ENCODE measurements at regions not wholly inside any gene's neighbourhood (a gene's known extent, or its start where the extent isn't known, plus 50 kb on each side); places are given as distances from the start of the nearest gene placed in this dataset.

DNA sequence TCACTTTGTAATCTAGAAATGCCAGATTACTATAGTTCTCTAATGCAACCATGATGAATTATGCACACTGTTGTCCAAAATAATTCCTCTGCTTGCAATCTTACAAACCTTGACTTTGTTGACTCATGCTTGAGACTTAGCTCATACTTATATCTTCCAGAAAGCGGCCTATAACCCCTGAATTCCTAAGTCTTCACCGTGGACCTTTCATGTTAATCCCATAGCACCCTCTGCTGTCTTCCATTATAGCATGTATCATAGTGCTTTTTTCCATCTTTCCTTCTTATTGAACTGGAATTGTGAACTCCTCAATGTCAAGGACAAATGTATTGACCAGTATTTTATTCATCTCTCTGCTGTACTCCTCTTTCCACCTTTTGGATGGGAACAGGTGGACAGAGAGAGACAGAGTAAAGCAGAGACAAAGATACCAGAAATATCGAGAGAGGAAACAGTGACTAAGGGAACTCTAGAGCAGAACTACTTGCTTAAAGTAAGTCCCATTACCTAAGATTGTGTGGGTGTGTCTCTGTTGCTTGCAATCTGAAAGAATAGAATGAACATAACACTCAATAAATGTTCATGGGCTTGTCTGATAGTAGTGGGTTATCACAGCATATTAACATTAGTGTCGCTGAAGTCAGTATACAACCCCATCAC lies 110.0 kb downstream of the LURAP1L start:
- no peak for DNase-seq (ENCODE audit: low read depth, low spot score)
- no peak overlapping the region for H3K4me3 ChIP-seq (ENCODE audit: insufficient read length, low read depth)
- TF ChIP-seq ZNF274 (IDR thresholded peaks at IDR 0.05; ENCODE audit: low read depth, low read length), result no peak
- no peak for TF ChIP-seq SUZ12 (IDR thresholded peaks at IDR 0.05; ENCODE audit: extremely low read depth, insufficient read depth, insufficient read length)
- no peak for TF ChIP-seq YY1 (IDR thresholded peaks at IDR 0.05; ENCODE audit: insufficient read depth, insufficient read length)
- H3K9me3 ChIP-seq (ENCODE audit: insufficient read depth, low read length), result no peaks in the 10 kb centered on the region
- no peaks in the 10 kb centered on the region for H3K4me1 ChIP-seq (ENCODE audit: insufficient read depth, insufficient read length)
- H3K36me3 ChIP-seq (ENCODE audit: insufficient read depth, insufficient read length, low read length), result no peaks in the 10 kb centered on the region
- no peak overlapping the region for H3K9ac ChIP-seq (ENCODE audit: insufficient read length, low read depth)
- H3K27me3 ChIP-seq (ENCODE audit: insufficient read depth, insufficient read length), result no peaks in the 10 kb centered on the region

DNA sequence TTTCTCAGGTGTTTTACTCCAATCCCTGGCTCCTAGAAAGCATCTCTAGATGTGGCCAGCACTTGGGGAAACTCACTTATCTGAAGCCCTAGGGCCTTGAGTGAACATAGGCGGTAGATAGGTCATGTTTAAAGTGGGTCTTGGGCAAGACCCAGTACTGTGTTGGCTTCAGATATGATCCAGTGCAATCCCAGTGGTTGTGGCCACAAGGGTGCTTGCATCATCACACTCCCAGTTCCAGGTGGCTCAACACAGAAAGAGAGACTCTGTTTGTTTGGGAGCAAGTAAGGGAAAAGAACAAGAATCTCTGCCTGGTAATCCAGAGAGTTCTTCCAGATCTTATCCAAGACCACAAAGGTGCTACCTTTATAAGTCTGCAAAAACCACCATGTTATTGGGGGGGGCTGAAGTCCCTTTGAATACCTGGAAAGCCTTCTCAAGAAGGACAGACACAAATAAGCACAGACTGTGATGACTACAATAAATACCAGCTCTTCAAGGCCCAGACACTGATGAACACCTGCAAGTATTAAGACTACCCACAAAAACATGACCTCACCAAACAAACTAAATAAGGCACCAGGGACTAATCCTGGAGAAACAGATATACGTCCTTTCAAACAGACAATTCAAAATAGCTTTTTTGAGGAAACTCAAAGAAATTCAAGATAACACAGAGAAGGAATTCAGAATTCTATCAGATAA lies 114.7 kb downstream of the LURAP1L start:
- no peak for TF ChIP-seq ZNF274 (IDR thresholded peaks at IDR 0.05; ENCODE audit: low read depth, low read length)
- TF ChIP-seq YY1 (IDR thresholded peaks at IDR 0.05; ENCODE audit: insufficient read depth, insufficient read length), result no peak
- no peak for TF ChIP-seq SUZ12 (IDR thresholded peaks at IDR 0.05; ENCODE audit: extremely low read depth, insufficient read depth, insufficient read length)
- Histone ChIP-seq H3K9me3 (ENCODE audit: insufficient read depth, low read length) (peaks cover 10% of the 10 kb centered on the region; the same call in 1 of the 2 replicates), H3K9ac (ENCODE audit: insufficient read length, low read depth) (no peak overlapping the region), H3K4me3 (ENCODE audit: insufficient read length, low read depth) (no peak overlapping the region), H3K36me3 (ENCODE audit: insufficient read depth, insufficient read length, low read length) (no peaks in the 10 kb centered on the region), H3K27me3 (ENCODE audit: insufficient read depth, insufficient read length) (no peaks in the 10 kb centered on the region), H3K4me1 (ENCODE audit: insufficient read depth, insufficient read length) (no peaks in the 10 kb centered on the region)
- DNase-seq (ENCODE audit: low read depth, low spot score), result no peak

GRCh38 chr9:12891588-12891987 lies 116.8 kb downstream of the LURAP1L start:
- H3K27me3 ChIP-seq (ENCODE audit: insufficient read depth, insufficient read length), result no peaks in the 10 kb centered on the region
- H3K9me3 ChIP-seq (ENCODE audit: insufficient read depth, low read length), result peaks cover 10% of the 10 kb centered on the region; the same call in 1 of the 2 replicates
- TF ChIP-seq ZNF274 (IDR thresholded peaks at IDR 0.05; ENCODE audit: low read depth, low read length), result no peak
- TF ChIP-seq YY1 (IDR thresholded peaks at IDR 0.05; ENCODE audit: insufficient read depth, insufficient read length), result no peak
- no peak for TF ChIP-seq SUZ12 (IDR thresholded peaks at IDR 0.05; ENCODE audit: extremely low read depth, insufficient read depth, insufficient read length)
- no peak for DNase-seq (ENCODE audit: low read depth, low spot score)
- no peaks in the 10 kb centered on the region for H3K4me1 ChIP-seq (ENCODE audit: insufficient read depth, insufficient read length)
- no peak overlapping the region for H3K9ac ChIP-seq (ENCODE audit: insufficient read length, low read depth)
- no peak overlapping the region for H3K4me3 ChIP-seq (ENCODE audit: insufficient read length, low read depth)
- no peaks in the 10 kb centered on the region for H3K36me3 ChIP-seq (ENCODE audit: insufficient read depth, insufficient read length, low read length)

GRCh38 chr9:12903316-12903715 lies 128.5 kb downstream of the LURAP1L start:
- Histone ChIP-seq H3K4me1 (ENCODE audit: insufficient read depth, insufficient read length) (no peaks in the 10 kb centered on the region), H3K9ac (ENCODE audit: insufficient read length, low read depth) (no peak overlapping the region), H3K9me3 (ENCODE audit: insufficient read depth, low read length) (no peaks in the 10 kb centered on the region), H3K27me3 (ENCODE audit: insufficient read depth, insufficient read length) (no peaks in the 10 kb centered on the region), H3K36me3 (ENCODE audit: insufficient read depth, insufficient read length, low read length) (no peaks in the 10 kb centered on the region), H3K4me3 (ENCODE audit: insufficient read length, low read depth) (no peak overlapping the region)
- no peak for TF ChIP-seq ZNF274 (IDR thresholded peaks at IDR 0.05; ENCODE audit: low read depth, low read length)
- no peak for DNase-seq (ENCODE audit: low read depth, low spot score)

GRCh38 chr9:12904261-12905000 lies 129.6 kb downstream of the LURAP1L start:
- Histone ChIP-seq H3K9me3 (ENCODE audit: insufficient read depth, low read length) (no peaks in the 10 kb centered on the region), H3K4me3 (ENCODE audit: insufficient read length, low read depth) (no peak overlapping the region), H3K4me1 (ENCODE audit: insufficient read depth, insufficient read length) (no peaks in the 10 kb centered on the region), H3K36me3 (ENCODE audit: insufficient read depth, insufficient read length, low read length) (no peaks in the 10 kb centered on the region), H3K27me3 (ENCODE audit: insufficient read depth, insufficient read length) (no peaks in the 10 kb centered on the region), H3K9ac (ENCODE audit: insufficient read length, low read depth) (no peak overlapping the region)
- no peak for DNase-seq (ENCODE audit: low read depth, low spot score)
- TF ChIP-seq SUZ12 (IDR thresholded peaks at IDR 0.05; ENCODE audit: extremely low read depth, insufficient read depth, insufficient read length), result no peak
- no peak for TF ChIP-seq ZNF274 (IDR thresholded peaks at IDR 0.05; ENCODE audit: low read depth, low read length)
- TF ChIP-seq YY1 (IDR thresholded peaks at IDR 0.05; ENCODE audit: insufficient read depth, insufficient read length), result no peak

DNA sequence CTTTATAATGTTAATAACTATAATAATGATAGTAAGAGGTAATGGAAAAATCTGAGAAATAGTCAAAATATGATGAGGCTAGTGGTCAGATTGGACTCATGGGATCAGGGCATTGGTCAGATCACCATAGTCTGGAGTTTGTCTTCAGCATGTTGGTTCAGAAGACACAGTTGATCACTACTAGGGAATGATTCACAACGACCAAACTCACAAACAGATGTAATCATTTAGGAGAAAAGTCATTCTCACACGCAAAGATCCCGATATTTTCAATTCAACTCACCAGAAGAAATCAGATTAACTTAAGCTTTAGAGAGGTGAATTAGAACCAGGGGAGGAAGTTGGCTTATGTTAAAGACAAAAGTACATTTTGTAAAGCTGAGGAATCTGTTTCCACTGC lies 131.8 kb downstream of the LURAP1L start:
- Histone ChIP-seq H3K27me3 (ENCODE audit: insufficient read depth, insufficient read length) (no peaks in the 10 kb centered on the region), H3K9me3 (ENCODE audit: insufficient read depth, low read length) (no peaks in the 10 kb centered on the region), H3K36me3 (ENCODE audit: insufficient read depth, insufficient read length, low read length) (no peaks in the 10 kb centered on the region), H3K4me1 (ENCODE audit: insufficient read depth, insufficient read length) (no peaks in the 10 kb centered on the region), H3K9ac (ENCODE audit: insufficient read length, low read depth) (no peak overlapping the region), H3K4me3 (ENCODE audit: insufficient read length, low read depth) (no peak overlapping the region)
- TF ChIP-seq ZNF274 (IDR thresholded peaks at IDR 0.05; ENCODE audit: low read depth, low read length) (no peak), YY1 (IDR thresholded peaks at IDR 0.05; ENCODE audit: insufficient read depth, insufficient read length) (no peak), SUZ12 (IDR thresholded peaks at IDR 0.05; ENCODE audit: extremely low read depth, insufficient read depth, insufficient read length) (no peak)
- no peak for DNase-seq (ENCODE audit: low read depth, low spot score)

GRCh38 chr9:12908895-12909294 lies 134.1 kb downstream of the LURAP1L start:
- H3K36me3 ChIP-seq (ENCODE audit: insufficient read depth, insufficient read length, low read length), result no peaks in the 10 kb centered on the region

More at GRCh38 chr9:12908895-12909294, 134.1 kb downstream of the LURAP1L start:
- Histone ChIP-seq H3K4me3 (ENCODE audit: insufficient read length, low read depth) (no peak overlapping the region), H3K27me3 (ENCODE audit: insufficient read depth, insufficient read length) (no peaks in the 10 kb centered on the region), H3K4me1 (ENCODE audit: insufficient read depth, insufficient read length) (no peaks in the 10 kb centered on the region), H3K9me3 (ENCODE audit: insufficient read depth, low read length) (no peaks in the 10 kb centered on the region), H3K9ac (ENCODE audit: insufficient read length, low read depth) (no peak overlapping the region)
- no peak for DNase-seq (ENCODE audit: low read depth, low spot score)
- TF ChIP-seq ZNF274 (IDR thresholded peaks at IDR 0.05; ENCODE audit: low read depth, low read length) (no peak), SUZ12 (IDR thresholded peaks at IDR 0.05; ENCODE audit: extremely low read depth, insufficient read depth, insufficient read length) (no peak), YY1 (IDR thresholded peaks at IDR 0.05; ENCODE audit: insufficient read depth, insufficient read length) (no peak)
